ENCODE measurements at regions not wholly inside any gene's neighbourhood (a gene's known extent, or its start where the extent isn't known, plus 50 kb on each side); places are given as distances from the start of the nearest gene placed in this dataset.

DNA sequence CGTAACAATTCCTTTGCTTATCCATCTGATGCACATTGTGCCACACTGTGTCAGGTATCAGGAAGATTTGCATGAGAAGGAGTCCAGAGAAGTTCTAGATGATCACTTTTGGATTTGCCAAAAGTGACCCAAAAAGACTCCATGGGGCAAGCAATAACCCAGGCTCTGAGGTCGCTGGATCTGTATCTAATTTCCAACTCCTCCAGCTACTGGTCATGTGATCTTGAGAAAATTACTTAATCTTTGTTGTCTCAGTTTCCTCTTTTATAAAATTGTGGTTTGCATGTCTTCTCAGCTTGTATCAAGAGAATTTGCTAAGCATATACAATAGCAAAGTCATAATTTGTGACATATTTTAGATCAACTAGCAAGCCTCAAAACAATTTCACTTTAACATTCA lies 61.3 kb upstream of the ITGA4 start:
- TF ChIP-seq, protein P1, sequence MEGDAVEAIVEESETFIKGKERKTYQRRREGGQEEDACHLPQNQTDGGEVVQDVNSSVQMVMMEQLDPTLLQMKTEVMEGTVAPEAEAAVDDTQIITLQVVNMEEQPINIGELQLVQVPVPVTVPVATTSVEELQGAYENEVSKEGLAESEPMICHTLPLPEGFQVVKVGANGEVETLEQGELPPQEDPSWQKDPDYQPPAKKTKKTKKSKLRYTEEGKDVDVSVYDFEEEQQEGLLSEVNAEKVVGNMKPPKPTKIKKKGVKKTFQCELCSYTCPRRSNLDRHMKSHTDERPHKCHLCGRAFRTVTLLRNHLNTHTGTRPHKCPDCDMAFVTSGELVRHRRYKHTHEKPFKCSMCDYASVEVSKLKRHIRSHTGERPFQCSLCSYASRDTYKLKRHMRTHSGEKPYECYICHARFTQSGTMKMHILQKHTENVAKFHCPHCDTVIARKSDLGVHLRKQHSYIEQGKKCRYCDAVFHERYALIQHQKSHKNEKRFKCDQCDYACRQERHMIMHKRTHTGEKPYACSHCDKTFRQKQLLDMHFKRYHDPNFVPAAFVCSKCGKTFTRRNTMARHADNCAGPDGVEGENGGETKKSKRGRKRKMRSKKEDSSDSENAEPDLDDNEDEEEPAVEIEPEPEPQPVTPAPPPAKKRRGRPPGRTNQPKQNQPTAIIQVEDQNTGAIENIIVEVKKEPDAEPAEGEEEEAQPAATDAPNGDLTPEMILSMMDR (IDR thresholded peaks at IDR 0.05; ENCODE audit: low read depth, low read length) = no peak
- TF ChIP-seq EZH2phosphoT487 (IDR thresholded peaks at IDR 0.05; ENCODE audit: low read depth) = no peak
